Nephron (organoid): ENCODE measurements at regions not wholly inside any gene's neighbourhood (a gene's known extent, or its start where the extent isn't known, plus 50 kb on each side); places are given as distances from the start of the nearest gene placed in this dataset.
A peak's percentile ranks its signal among the peaks of the same experiment; 100 is the strongest.

Experiments
- H3K27ac Mint-ChIP-seq, 3 experiments: 2 replicates each; pipeline ENCODE4 v1.8.0; 2020; ENCODE audit warnings: mixed read lengths in 3 of 3, mild to moderate bottlenecking in 2 of 3, moderate library complexity in 1 of 3
- H3K27me3 Mint-ChIP-seq: 2 replicates; pipeline ENCODE4 v1.8.0; 2021; ENCODE audit warnings: low read depth, mild to moderate bottlenecking, moderate library complexity, mixed read lengths
- H3K36me3 Mint-ChIP-seq: 2 replicates; pipeline ENCODE4 v1.8.0; 2020; ENCODE audit warnings: low read depth, mixed read lengths
- H3K4me1 Mint-ChIP-seq: 2 replicates; pipeline ENCODE4 v1.8.0; 2020; ENCODE audit warnings: mixed read lengths
- H3K4me3 Mint-ChIP-seq, 3 experiments: 2 replicates each; pipeline ENCODE4 v1.8.0; 2020; ENCODE audit warnings: mild to moderate bottlenecking in 3 of 3, mixed read lengths in 3 of 3, moderate library complexity in 2 of 3
- H3K9me3 Mint-ChIP-seq: 2 replicates; pipeline ENCODE4 v1.8.0; 2020; ENCODE audit warnings: mixed read lengths
- TF ChIP-seq, protein P1 (sequence below), 3 experiments: fragments of 200-600 bp; sonication (generic); IDR thresholded peaks; one replicate each; pipeline ENCODE4 v1.5.0; 2021; ENCODE audit warnings: antibody characterized with exemption in 3 of 3; ENCODE audit not compliant: unreplicated experiment in 3 of 3

DNA sequence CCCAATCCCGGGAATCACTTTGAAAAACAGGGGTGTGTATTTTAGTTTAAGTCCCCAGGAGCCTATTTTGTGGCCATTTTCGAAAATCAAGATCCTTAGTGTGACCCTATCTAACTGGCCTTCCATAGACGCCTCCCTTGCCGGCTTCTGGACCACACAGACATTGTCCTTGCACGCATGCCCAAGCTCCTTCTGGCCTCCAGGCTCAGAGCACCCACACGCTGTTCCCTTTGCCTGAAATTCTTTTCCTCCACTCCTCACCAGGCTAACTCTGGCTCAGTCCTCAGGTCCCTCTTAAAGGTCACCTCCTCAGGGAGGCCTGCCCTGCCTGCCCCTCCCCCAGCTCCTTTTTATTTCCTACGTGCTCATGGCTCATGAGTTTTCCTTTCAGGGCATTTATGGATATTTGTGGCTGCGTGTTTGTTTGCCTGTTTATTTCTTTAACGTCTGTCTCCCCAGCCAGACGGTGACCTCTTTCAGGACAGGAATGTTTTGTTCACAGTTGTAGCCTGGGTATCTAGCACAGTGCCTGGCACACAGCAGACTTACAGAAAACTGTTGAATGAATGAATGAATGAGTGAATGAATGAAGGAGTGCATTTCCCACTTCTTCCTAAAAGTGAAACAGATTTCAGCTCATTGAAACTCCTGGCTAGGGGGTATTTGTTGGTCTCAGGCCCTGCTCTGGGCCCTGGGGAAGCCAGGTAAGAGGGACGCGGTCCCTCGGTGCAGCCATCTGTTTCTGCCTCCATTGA lies 79.1 kb upstream of the IER5L start:
- TF ChIP-seq, protein P1, sequence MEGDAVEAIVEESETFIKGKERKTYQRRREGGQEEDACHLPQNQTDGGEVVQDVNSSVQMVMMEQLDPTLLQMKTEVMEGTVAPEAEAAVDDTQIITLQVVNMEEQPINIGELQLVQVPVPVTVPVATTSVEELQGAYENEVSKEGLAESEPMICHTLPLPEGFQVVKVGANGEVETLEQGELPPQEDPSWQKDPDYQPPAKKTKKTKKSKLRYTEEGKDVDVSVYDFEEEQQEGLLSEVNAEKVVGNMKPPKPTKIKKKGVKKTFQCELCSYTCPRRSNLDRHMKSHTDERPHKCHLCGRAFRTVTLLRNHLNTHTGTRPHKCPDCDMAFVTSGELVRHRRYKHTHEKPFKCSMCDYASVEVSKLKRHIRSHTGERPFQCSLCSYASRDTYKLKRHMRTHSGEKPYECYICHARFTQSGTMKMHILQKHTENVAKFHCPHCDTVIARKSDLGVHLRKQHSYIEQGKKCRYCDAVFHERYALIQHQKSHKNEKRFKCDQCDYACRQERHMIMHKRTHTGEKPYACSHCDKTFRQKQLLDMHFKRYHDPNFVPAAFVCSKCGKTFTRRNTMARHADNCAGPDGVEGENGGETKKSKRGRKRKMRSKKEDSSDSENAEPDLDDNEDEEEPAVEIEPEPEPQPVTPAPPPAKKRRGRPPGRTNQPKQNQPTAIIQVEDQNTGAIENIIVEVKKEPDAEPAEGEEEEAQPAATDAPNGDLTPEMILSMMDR (IDR thresholded peaks at IDR 0.05; ENCODE audit: unreplicated experiment in 3 of 3), result no peak
- H3K27ac Mint-ChIP-seq, result no peak overlapping the region
- H3K9me3 Mint-ChIP-seq, result no peaks in the 10 kb centered on the region
- peaks cover 45% of the 10 kb centered on the region for H3K4me1 Mint-ChIP-seq
- H3K4me3 Mint-ChIP-seq, result peak overlapping the region in 1 of 3 experiments; percentile 12
- H3K27me3 Mint-ChIP-seq, result peaks cover 29% of the 10 kb centered on the region
- H3K36me3 Mint-ChIP-seq, result no peaks in the 10 kb centered on the region

DNA sequence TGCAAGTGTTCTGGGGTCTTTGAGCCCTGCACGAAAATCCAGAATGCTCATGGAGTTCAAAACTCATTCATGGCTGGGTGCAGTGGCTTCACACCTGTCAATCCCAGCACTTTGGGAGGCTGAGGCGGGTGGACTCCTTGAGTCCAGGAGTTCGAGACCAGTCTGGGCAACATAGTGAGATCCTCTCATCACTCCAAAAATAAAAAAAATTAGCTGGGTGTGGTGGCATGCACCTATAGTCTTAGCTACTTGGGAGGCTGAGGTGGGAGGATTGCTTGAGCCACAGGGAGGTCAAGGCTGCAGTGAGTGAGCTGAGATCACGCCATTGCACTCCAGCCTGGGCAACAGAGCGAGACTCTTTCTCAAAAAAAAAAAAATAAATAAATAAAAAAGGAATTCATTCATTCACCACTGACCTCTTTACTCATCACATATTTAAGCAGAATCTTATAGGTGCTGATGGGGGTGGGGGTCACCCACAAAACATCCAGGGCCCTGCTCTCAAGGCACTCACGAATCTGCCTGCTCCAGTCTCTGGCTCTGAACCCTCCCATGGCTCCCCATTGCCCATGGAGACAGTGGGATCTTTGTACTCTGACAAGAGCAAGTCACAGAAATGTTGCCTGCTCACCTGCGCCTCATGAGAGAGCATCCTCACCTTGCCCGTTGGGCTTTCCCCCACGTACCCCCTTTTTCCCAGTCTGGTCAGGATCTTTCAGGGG lies 76.7 kb upstream of the IER5L start:
- TF ChIP-seq, protein P1 (IDR thresholded peaks at IDR 0.05; ENCODE audit: unreplicated experiment in 3 of 3), result no peak
- Mint-ChIP-seq H3K4me1 (peaks cover 51% of the 10 kb centered on the region), H3K9me3 (no peaks in the 10 kb centered on the region), H3K27me3 (peaks cover 19% of the 10 kb centered on the region), H3K4me3 (no peak overlapping the region), H3K27ac (peak overlapping the region; percentile 84), H3K36me3 (no peaks in the 10 kb centered on the region)

DNA sequence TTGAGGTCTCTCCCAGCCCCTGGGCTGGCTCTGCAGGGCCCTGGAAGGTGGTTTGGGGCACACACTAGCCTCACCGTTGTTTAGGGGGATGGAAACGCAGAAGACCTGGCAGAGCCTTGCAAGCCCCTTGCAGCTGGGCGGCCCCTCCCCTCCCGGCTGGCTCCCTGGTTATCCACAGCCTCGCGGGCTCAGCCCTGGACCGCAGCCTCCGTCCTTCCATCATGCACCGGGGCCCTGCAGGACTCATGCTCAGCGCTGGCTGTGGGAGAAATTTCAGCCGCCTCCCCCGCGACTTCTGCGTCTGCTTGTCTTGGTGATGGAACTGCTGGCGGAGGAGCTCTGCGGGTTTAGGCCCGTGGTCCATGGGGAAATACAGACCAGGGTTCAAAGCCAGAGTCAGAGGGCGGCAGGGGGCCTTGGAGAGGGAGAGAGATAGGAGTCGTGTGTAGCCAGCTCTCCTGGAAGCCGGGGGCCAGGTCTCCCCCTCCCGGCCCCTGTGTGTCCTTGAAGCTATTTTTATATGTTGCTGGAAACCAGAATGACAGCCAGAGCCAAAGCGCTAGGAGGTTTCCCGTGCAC lies 75.8 kb upstream of the IER5L start:
- Mint-ChIP-seq H3K4me3 (peak overlapping the region in 1 of 3 experiments; percentile 40), H3K27me3 (peaks cover 11% of the 10 kb centered on the region), H3K9me3 (peaks cover under 1% of the 10 kb centered on the region), H3K4me1 (peaks cover 43% of the 10 kb centered on the region), H3K36me3 (no peaks in the 10 kb centered on the region), H3K27ac (peak overlapping the region; percentile 84)
- TF ChIP-seq, protein P1 (IDR thresholded peaks at IDR 0.05; ENCODE audit: unreplicated experiment in 3 of 3), result no peak

- H3K27me3 Mint-ChIP-seq, result peaks cover 9% of the 10 kb centered on the region
- TF ChIP-seq, protein P1 (IDR thresholded peaks at IDR 0.05; ENCODE audit: unreplicated experiment in 3 of 3), result no peak
Observed at GRCh38 chr9:129252937-129253802, 75.1 kb upstream of the IER5L start.

GRCh38 chr9:129250786-129251185 lies 72.7 kb upstream of the IER5L start:
- TF ChIP-seq, protein P1 (IDR thresholded peaks at IDR 0.05; ENCODE audit: unreplicated experiment in 3 of 3), result no peak
- Mint-ChIP-seq H3K36me3 (no peaks in the 10 kb centered on the region), H3K4me1 (peaks cover 38% of the 10 kb centered on the region), H3K4me3 (no peak overlapping the region), H3K9me3 (peaks cover 2% of the 10 kb centered on the region), H3K27ac (peak overlapping the region in 1 of 3 experiments; percentile 17), H3K27me3 (peaks cover 3% of the 10 kb centered on the region)

More at GRCh38 chr9:129252937-129253802, 75.1 kb upstream of the IER5L start:
- Mint-ChIP-seq H3K4me3 (no peak overlapping the region), H3K36me3 (no peaks in the 10 kb centered on the region), H3K4me1 (peaks cover 41% of the 10 kb centered on the region), H3K27ac (peak overlapping the region in 2 of 3 experiments; percentile 44 to 84), H3K9me3 (peaks cover 2% of the 10 kb centered on the region)
